K562 (cell line): ENCODE measurements at regions not wholly inside any gene's neighbourhood (a gene's known extent, or its start where the extent isn't known, plus 50 kb on each side); places are given as distances from the start of the nearest gene placed in this dataset.

ENCODE experiments used
- ATAC-seq: fragments of 200-7000 bp; cut with Tn5 transposase; 3 replicates; pipeline ENCODE4 v1.9.1; 2020; ENCODE audit warnings: moderate library complexity
- BruUV-seq: library from RNA; stranded (reverse); fragments of 400-500 nt; replicated peaks from 2 replicates; lab custom pipeline; 2021; lab: Mats Ljungman, UMichigan
- CTCF ChIA-PET: fragments of 300-600 bp; formaldehyde crosslinking; extraction: SDS; loops from one replicate; lab custom pipeline; 2021; ENCODE audit warnings: low intra/inter-chr PET ratio; lab: Yijun Ruan, JAX
- POLR2A ChIA-PET: fragments of 300-600, 350-650 bp; sonication (Branson Sonifier 250); formaldehyde crosslinking; extraction: SDS; loops from one replicate; lab custom pipeline; 2021; ENCODE audit warnings: antibody characterized with exemption, inconsistent platforms; lab: Yijun Ruan, JAX
- DNase-seq, 4 experiments: peaks; one replicate each; pipeline versions ENCODE4 v3.0.0 to v3.0.0-alpha.2; 2011 to 2018; ENCODE audit warnings: low spot score in 3 of 4, mixed read lengths in 3 of 4; ENCODE audit errors: extremely low read depth in 1 of 4
- FAIRE-seq: peaks from 2 replicates; lab custom pipeline; 2011; peaks lifted over from hg19 to GRCh38; lab: Jason Lieb, UNC
- H2AFZ ChIP-seq: 2 replicates; pipeline ENCODE4 v1.6.0; 2011; ENCODE audit warnings: low read depth, low read length, control low read depth, inconsistent platforms
- H3K27ac ChIP-seq: fragments of 200-600 bp; 3 replicates; pipeline ENCODE4 v1.8.0; 2011; ENCODE audit warnings: low read depth, mild to moderate bottlenecking, control low read depth, inconsistent platforms, low read length, moderate library complexity, mixed read lengths; ENCODE audit errors: extremely low read depth
- H3K27me3 ChIP-seq, 2 experiments: fragments of 300-600 bp in 1 of 2; 2 replicates in 1 of 2; 3 replicates in 1 of 2; pipeline versions ENCODE4 v1.6.0 to v1.8.0; 2011; ENCODE audit warnings: inconsistent platforms in 2 of 2, low read length in 2 of 2, mild to moderate bottlenecking in 1 of 2, mixed read lengths in 1 of 2, moderate library complexity in 1 of 2; ENCODE audit not compliant: control insufficient read depth in 2 of 2, insufficient read depth in 2 of 2
- H3K36me3 ChIP-seq: fragments of 300-600 bp; 3 replicates; pipeline ENCODE4 v1.8.0; 2011; ENCODE audit warnings: mild to moderate bottlenecking, low read length, inconsistent platforms; ENCODE audit not compliant: control insufficient read depth, insufficient read depth
- H3K4me1 ChIP-seq, 2 experiments: fragments of 200-600 bp in 1 of 2; replicated peaks in 1 of 2; 2 replicates in 1 of 2; 3 replicates in 1 of 2; pipeline versions ENCODE4 v1.5.1 to v1.8.0; 2011; ENCODE audit warnings: inconsistent platforms in 2 of 2, low read length in 2 of 2, mild to moderate bottlenecking in 1 of 2, mixed read lengths in 1 of 2, moderate library complexity in 1 of 2; ENCODE audit not compliant: control insufficient read depth in 2 of 2, insufficient read depth in 2 of 2
- H3K4me2 ChIP-seq: 2 replicates; pipeline ENCODE4 v1.6.1; 2011; ENCODE audit warnings: low read length, control low read depth, inconsistent platforms, mixed read lengths; ENCODE audit not compliant: insufficient read depth
- H3K4me3 ChIP-seq: fragments of 200-600 bp; sonication (generic), shearing (Covaris generic); 2 replicates; pipeline ENCODE4 v1.5.1; 2016; ENCODE audit warnings: control low read depth, inconsistent platforms
- H3K79me2 ChIP-seq: fragments of 200-600 bp; 3 replicates; pipeline ENCODE4 v1.8.0; 2011; ENCODE audit warnings: low read length, inconsistent platforms; ENCODE audit not compliant: control insufficient read depth, insufficient read depth
- H3K9ac ChIP-seq, 2 experiments: 2 replicates each; pipeline versions ENCODE4 v1.6.0 to v1.6.1; 2011; ENCODE audit warnings: low read depth in 2 of 2, low read length in 2 of 2, control low read depth in 1 of 2, inconsistent platforms in 1 of 2, mild to moderate bottlenecking in 1 of 2, mixed read lengths in 1 of 2; ENCODE audit not compliant: insufficient read depth in 1 of 2
- H3K9me1 ChIP-seq: one replicate; pipeline ENCODE4 v1.6.0; 2011; ENCODE audit warnings: inconsistent platforms, mild to moderate bottlenecking, low read length, moderate library complexity; ENCODE audit not compliant: control insufficient read depth, insufficient read depth
- H3K9me3 ChIP-seq: replicated peaks from 2 replicates; pipeline ENCODE4 v1.5.1; 2011; ENCODE audit warnings: low read depth, low read length, inconsistent platforms; ENCODE audit not compliant: control insufficient read depth, insufficient read depth
- H4K20me1 ChIP-seq: replicated peaks from 2 replicates; pipeline ENCODE4 v1.6.1; 2011; ENCODE audit warnings: low read length, inconsistent platforms, mixed read lengths; ENCODE audit not compliant: control insufficient read depth, insufficient read depth
- HEY1 ChIP-seq: fragments of 250-450 bp; sonication (Bioruptor Pico); IDR thresholded peaks from 2 replicates; pipeline ENCODE4 v1.5.0; 2020; ENCODE audit warnings: mild to moderate bottlenecking, moderate library complexity, borderline replicate concordance
- WGBS: fragments of 100-300 bp; shearing (Covaris generic); methylation state at CpG from one replicate; pipeline ENCODE4 v1.1.6; 2016; ENCODE audit warnings: low coverage, mixed read lengths; ENCODE audit not compliant: insufficient coverage; ENCODE audit errors: missing lambda C conversion rate; 5-methylcytosine and 5-hydroxymethylcytosine counted together
- in situ Hi-C: fragments of 300-500 bp; cut with MboI; formaldehyde crosslinking; loops from 4 replicates; pipeline ENCODE4 v1.15.0; 2018; ENCODE audit warnings: inconsistent platforms, mixed read lengths
- intact Hi-C: fragments of 100-400 bp; cut with micrococcal nuclease; formaldehyde crosslinking; loops from 2 replicates; pipeline ENCODE4 v1.14.2; 2022
- TF ChIP-seq, protein P1 (sequence below): fragments of 200-400 bp; formaldehyde crosslinking; IDR thresholded peaks from 2 replicates; pipeline ENCODE4 v1.6.1; 2017; ENCODE audit warnings: mild to moderate bottlenecking, low read depth, low read length, moderate library complexity
- TF ChIP-seq, protein P2 (sequence below): fragments of 250-450 bp; sonication (Bioruptor Pico); IDR thresholded peaks from 2 replicates; pipeline ENCODE4 v1.8.0; 2022; ENCODE audit warnings: inconsistent platforms

DNA sequence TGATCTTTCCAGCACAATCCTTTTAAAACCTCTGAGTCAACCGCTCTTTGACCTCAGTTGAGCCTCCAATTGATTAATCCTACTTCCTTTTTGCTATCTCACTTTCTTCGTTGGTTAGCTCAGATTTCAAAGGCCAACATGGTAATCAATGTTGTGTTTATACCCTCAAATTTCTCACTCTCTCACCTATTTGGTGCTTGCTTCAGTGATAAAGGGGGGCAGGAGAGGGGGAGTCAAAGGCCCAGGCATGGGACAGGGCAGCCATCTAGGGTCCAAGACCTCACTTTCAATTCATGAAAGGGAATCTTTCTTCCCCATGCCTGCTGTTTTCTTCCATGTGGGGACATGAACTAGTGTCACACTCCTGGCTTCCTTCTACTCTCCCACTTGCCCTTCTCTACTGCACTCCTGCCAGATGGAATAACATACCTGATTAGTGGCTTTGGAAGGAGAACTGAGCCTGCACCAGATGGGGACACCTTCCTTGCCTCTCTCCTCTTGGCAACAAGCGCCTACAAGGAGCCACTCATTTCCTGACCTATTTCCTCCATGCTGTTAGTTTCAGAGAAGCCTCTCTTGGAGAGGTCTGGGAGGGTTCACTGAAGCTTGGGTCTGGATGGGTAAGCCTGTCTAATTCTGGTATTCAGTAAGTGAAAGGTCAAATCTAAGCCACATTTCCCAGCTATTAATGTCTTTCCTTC lies 73.3 kb upstream of the ARHGAP29 start (continued):
- TF ChIP-seq, protein P1, sequence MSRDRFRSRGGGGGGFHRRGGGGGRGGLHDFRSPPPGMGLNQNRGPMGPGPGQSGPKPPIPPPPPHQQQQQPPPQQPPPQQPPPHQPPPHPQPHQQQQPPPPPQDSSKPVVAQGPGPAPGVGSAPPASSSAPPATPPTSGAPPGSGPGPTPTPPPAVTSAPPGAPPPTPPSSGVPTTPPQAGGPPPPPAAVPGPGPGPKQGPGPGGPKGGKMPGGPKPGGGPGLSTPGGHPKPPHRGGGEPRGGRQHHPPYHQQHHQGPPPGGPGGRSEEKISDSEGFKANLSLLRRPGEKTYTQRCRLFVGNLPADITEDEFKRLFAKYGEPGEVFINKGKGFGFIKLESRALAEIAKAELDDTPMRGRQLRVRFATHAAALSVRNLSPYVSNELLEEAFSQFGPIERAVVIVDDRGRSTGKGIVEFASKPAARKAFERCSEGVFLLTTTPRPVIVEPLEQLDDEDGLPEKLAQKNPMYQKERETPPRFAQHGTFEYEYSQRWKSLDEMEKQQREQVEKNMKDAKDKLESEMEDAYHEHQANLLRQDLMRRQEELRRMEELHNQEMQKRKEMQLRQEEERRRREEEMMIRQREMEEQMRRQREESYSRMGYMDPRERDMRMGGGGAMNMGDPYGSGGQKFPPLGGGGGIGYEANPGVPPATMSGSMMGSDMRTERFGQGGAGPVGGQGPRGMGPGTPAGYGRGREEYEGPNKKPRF, result no peak

DNA sequence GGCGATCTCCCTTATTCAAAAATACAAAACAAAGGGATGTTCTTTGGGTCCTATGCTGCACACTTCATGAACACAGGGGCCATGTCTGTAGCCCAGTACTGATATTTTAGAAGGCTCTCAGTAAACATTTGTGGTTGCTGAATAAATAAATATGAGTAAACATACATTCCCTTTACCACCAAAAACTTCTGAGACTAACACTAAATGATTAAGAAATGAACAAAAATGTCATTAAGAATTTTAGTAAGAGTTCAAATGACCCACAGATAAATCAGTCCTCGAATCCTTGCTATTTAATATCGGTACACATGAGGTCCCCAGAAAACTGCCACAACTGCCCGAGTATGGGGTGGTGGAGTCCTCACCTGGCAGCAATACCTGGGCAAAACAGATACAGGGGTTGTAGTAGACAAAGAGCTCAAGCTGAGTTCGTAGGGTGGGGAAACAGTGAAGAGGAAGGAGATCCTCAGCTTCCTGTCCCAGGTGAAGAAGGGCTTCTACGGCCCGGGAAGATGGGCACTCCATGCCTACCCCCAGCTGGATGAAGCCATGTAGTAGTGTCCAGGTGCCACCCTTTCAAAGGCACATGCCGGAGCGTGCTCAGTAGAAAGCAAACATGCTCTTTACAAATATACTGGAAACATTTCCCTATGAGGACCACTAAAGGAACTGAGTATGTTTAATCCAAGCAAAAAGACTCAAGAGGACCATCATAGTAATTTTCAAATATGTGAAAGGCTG lies 72.6 kb upstream of the ARHGAP29 start:
- POLR2A ChIA-PET, result no interaction called here
- Histone ChIP-seq H3K4me1 (no peaks in the 10 kb centered on the region), H3K9ac (no peak overlapping the region)

More for the DNA sequence above, 72.6 kb upstream of the ARHGAP29 start:
- H3K79me2 ChIP-seq, result no peaks in the 10 kb centered on the region
- H3K27me3 ChIP-seq, result no peaks in the 10 kb centered on the region
- H3K36me3 ChIP-seq, result no peaks in the 10 kb centered on the region
- H3K27ac ChIP-seq, result no peak overlapping the region
- no peaks in the 10 kb centered on the region for H3K9me3 ChIP-seq
- H2AFZ ChIP-seq, result no peak overlapping the region
- H3K4me3 ChIP-seq, result no peak overlapping the region
- ATAC-seq, result no peak
- 0% methylated on average over 9 of the region's 9 CpGs for WGBS
- no peak overlapping the region for H3K4me2 ChIP-seq
- TF ChIP-seq, protein P2, sequence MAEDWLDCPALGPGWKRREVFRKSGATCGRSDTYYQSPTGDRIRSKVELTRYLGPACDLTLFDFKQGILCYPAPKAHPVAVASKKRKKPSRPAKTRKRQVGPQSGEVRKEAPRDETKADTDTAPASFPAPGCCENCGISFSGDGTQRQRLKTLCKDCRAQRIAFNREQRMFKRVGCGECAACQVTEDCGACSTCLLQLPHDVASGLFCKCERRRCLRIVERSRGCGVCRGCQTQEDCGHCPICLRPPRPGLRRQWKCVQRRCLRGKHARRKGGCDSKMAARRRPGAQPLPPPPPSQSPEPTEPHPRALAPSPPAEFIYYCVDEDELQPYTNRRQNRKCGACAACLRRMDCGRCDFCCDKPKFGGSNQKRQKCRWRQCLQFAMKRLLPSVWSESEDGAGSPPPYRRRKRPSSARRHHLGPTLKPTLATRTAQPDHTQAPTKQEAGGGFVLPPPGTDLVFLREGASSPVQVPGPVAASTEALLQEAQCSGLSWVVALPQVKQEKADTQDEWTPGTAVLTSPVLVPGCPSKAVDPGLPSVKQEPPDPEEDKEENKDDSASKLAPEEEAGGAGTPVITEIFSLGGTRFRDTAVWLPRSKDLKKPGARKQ (CRISPR knock-in tag), result no peak
- TF ChIP-seq HEY1 (CRISPR knock-in tag), result no peak
- TF ChIP-seq, all 486 proteins: peak for 0
- H4K20me1 ChIP-seq, result no peaks in the 10 kb centered on the region
- no peak for FAIRE-seq
- H3K9me1 ChIP-seq, result no peaks in the 10 kb centered on the region
- CTCF ChIA-PET, result no interaction called here
- intact Hi-C loops (no loop called here), in situ Hi-C loops (no loop called here)
- DNase-seq, result no peak
- no TSS peak for BruUV-seq
